H1 (cell line): ENCODE measurements at regions not wholly inside any gene's neighbourhood (a gene's known extent, or its start where the extent isn't known, plus 50 kb on each side); places are given as distances from the start of the nearest gene placed in this dataset.

Source experiments
- CTCF ChIA-PET: fragments of 300-600 bp; sonication (Branson Sonifier 250); formaldehyde crosslinking; loops from one replicate; lab custom pipeline; 2021; ENCODE audit not compliant: partially characterized antibody; lab: Charles Lee
- POLR2A ChIA-PET: fragments of 300-600 bp; sonication (Branson Sonifier 250); formaldehyde crosslinking; loops from one replicate; lab custom pipeline; 2021; ENCODE audit warnings: inconsistent platforms; ENCODE audit not compliant: partially characterized antibody; lab: Charles Lee
- DNase-seq, 2 experiments: peaks; one replicate each; pipeline versions ENCODE4 v3.0.0 to v3.0.0-alpha.2; 2010 to 2022; ENCODE audit warnings: low spot score in 2 of 2, low read depth in 1 of 2, mixed read lengths in 1 of 2
- FAIRE-seq: peaks from 2 replicates; lab custom pipeline; 2011; peaks lifted over from hg19 to GRCh38; lab: Jason Lieb, UNC
- H2AFZ ChIP-seq: 2 replicates; pipeline ENCODE4 v1.8.1; 2012; ENCODE audit warnings: low read length, inconsistent platforms
- H2AK5ac ChIP-seq: 2 replicates; pipeline ENCODE4 v1.6.1; 2013; ENCODE audit warnings: low read depth, low read length
- H2BK120ac ChIP-seq: replicated peaks from 2 replicates; pipeline ENCODE3; 2013; ENCODE audit warnings: low read depth, low read length, inconsistent platforms
- H2BK12ac ChIP-seq: 2 replicates; pipeline ENCODE4 v1.6.1; 2013; ENCODE audit warnings: low read depth, low read length
- H2BK15ac ChIP-seq: 2 replicates; pipeline ENCODE4 v1.6.1; 2013; ENCODE audit warnings: low read length
- H2BK20ac ChIP-seq: 2 replicates; pipeline ENCODE4 v1.6.1; 2013; ENCODE audit warnings: low read length
- H2BK5ac ChIP-seq: 2 replicates; pipeline ENCODE4 v1.6.1; 2013; ENCODE audit warnings: low read depth, low read length
- H3K14ac ChIP-seq: 2 replicates; pipeline ENCODE4 v1.6.1; 2013; ENCODE audit warnings: inconsistent platforms; ENCODE audit not compliant: insufficient read length
- H3K18ac ChIP-seq: 2 replicates; pipeline ENCODE4 v1.6.1; 2013; ENCODE audit warnings: low read length; ENCODE audit errors: extremely low read depth
- H3K23ac ChIP-seq: 2 replicates; pipeline ENCODE4 v1.6.1; 2013; ENCODE audit warnings: inconsistent platforms; ENCODE audit not compliant: insufficient read length
- H3K23me2 ChIP-seq: 2 replicates; pipeline ENCODE4 v1.6.1; 2013; ENCODE audit warnings: low read depth, low read length
- H3K27ac ChIP-seq: 2 replicates; pipeline ENCODE4 v1.6.1; 2011; ENCODE audit warnings: low read depth, low read length, inconsistent platforms
- H3K27me3 ChIP-seq, 4 experiments: replicated peaks in 1 of 4; 1 replicate in 1 of 4; 2 replicates in 3 of 4; pipeline versions ENCODE4 v1.6.1 to v1.8.1; 2011 to 2013; ENCODE audit warnings: low read length in 3 of 4, mild to moderate bottlenecking in 3 of 4, inconsistent platforms in 2 of 4, mixed read lengths in 2 of 4, moderate library complexity in 1 of 4; ENCODE audit not compliant: control insufficient read depth in 3 of 4, insufficient read depth in 3 of 4; ENCODE audit errors: extremely low read depth in 1 of 4
- H3K36me3 ChIP-seq, 4 experiments: 2 replicates each; pipeline versions ENCODE4 v1.6.1 to v1.8.1; 2011 to 2013; ENCODE audit warnings: mild to moderate bottlenecking in 4 of 4, low read length in 3 of 4, moderate library complexity in 2 of 4, control low read depth in 1 of 4, inconsistent platforms in 1 of 4; ENCODE audit not compliant: insufficient read depth in 4 of 4, control insufficient read depth in 2 of 4
- H3K4ac ChIP-seq: replicated peaks from 2 replicates; pipeline ENCODE3; 2013; ENCODE audit warnings: low read length, low read depth, mixed read lengths, inconsistent platforms; ENCODE audit not compliant: insufficient read length
- H3K4me1 ChIP-seq, 4 experiments: replicated peaks in 1 of 4; 1 replicate in 1 of 4; 2 replicates in 3 of 4; pipeline versions ENCODE4 v1.6.1 to v1.8.1; 2011 to 2013; ENCODE audit warnings: low read length in 3 of 4, inconsistent platforms in 2 of 4, mixed read lengths in 1 of 4; ENCODE audit not compliant: insufficient read depth in 4 of 4, control insufficient read depth in 3 of 4
- H3K4me2 ChIP-seq, 2 experiments: 2 replicates each; pipeline versions ENCODE4 v1.6.1 to v1.8.1; 2011 to 2013; ENCODE audit warnings: low read depth in 2 of 2, low read length in 2 of 2, control low read depth in 1 of 2, inconsistent platforms in 1 of 2, mild to moderate bottlenecking in 1 of 2; ENCODE audit not compliant: insufficient read depth in 1 of 2
- H3K4me3 ChIP-seq, 4 experiments: fragments of 200-600, 300-600 bp in 1 of 4; sonication (generic), shearing (Covaris generic), sonication (Bioruptor Twin) in 1 of 4; 2 replicates each; pipeline versions ENCODE4 v1.5.1 to v1.8.1; 2011 to 2016; ENCODE audit warnings: low read length in 4 of 4, low read depth in 3 of 4, control low read depth in 2 of 4, inconsistent platforms in 2 of 4, mild to moderate bottlenecking in 2 of 4, mixed read lengths in 1 of 4, moderate library complexity in 1 of 4; ENCODE audit not compliant: insufficient read depth in 2 of 4; ENCODE audit errors: extremely low read depth in 1 of 4
- H3K56ac ChIP-seq: replicated peaks from 2 replicates; pipeline ENCODE3; 2013; ENCODE audit warnings: low read depth, mild to moderate bottlenecking, mixed read lengths, low read length, inconsistent platforms; ENCODE audit not compliant: insufficient read length
- H3K79me1 ChIP-seq: 2 replicates; pipeline ENCODE4 v1.6.1; 2013; ENCODE audit warnings: low read depth, low read length, control low read depth
- H3K79me2 ChIP-seq, 2 experiments: 2 replicates each; pipeline versions ENCODE4 v1.6.1 to v1.8.1; 2012 to 2013; ENCODE audit warnings: low read length in 2 of 2, mild to moderate bottlenecking in 2 of 2, inconsistent platforms in 1 of 2; ENCODE audit not compliant: insufficient read depth in 2 of 2, control insufficient read depth in 1 of 2
- H3K9ac ChIP-seq, 4 experiments: replicated peaks in 1 of 4; 1 replicate in 1 of 4; 2 replicates in 3 of 4; pipeline versions ENCODE4 v1.6.1 to v1.8.1; 2011 to 2013; ENCODE audit warnings: low read depth in 3 of 4, low read length in 3 of 4, control low read depth in 2 of 4, mild to moderate bottlenecking in 2 of 4, moderate library complexity in 2 of 4, inconsistent platforms in 1 of 4; ENCODE audit errors: extremely low read depth in 1 of 4
- H3K9me3 ChIP-seq, 2 experiments: 2 replicates each; pipeline versions ENCODE4 v1.6.1 to v1.8.1; 2012 to 2013; ENCODE audit warnings: mild to moderate bottlenecking in 2 of 2, moderate library complexity in 2 of 2, control low read depth in 1 of 2, inconsistent platforms in 1 of 2, low read depth in 1 of 2, low read length in 1 of 2, mixed read lengths in 1 of 2; ENCODE audit not compliant: insufficient read depth in 2 of 2
- H4K20me1 ChIP-seq, 2 experiments: replicated peaks in 1 of 2; 2 replicates each; pipeline versions ENCODE3 to v1.8.1; 2011 to 2013; ENCODE audit warnings: inconsistent platforms in 2 of 2, low read length in 2 of 2, mild to moderate bottlenecking in 1 of 2; ENCODE audit not compliant: insufficient read depth in 2 of 2, control insufficient read depth in 1 of 2
- H4K5ac ChIP-seq: 2 replicates; pipeline ENCODE4 v1.6.1; 2013; ENCODE audit warnings: low read length, low read depth, mixed read lengths, inconsistent platforms; ENCODE audit not compliant: insufficient read length
- H4K8ac ChIP-seq: 2 replicates; pipeline ENCODE4 v1.8.0; 2013; ENCODE audit warnings: mild to moderate bottlenecking, moderate library complexity, low read length, inconsistent platforms; ENCODE audit not compliant: insufficient read depth; ENCODE audit errors: extremely low read depth
- H4K91ac ChIP-seq: replicated peaks from 2 replicates; pipeline ENCODE3; 2013; ENCODE audit warnings: low read length, mixed read lengths, inconsistent platforms; ENCODE audit not compliant: insufficient read length
- BRCA1 ChIP-seq: IDR thresholded peaks from 2 replicates; pipeline ENCODE4 v1.6.1; 2012; ENCODE audit warnings: low read depth, low read length, improper control_type of control experiment
- CBX8 ChIP-seq: fragments of 300-800, 300-1000 bp; sonication (generic); IDR thresholded peaks from 2 replicates; pipeline ENCODE4 v1.7.1; 2016; ENCODE audit warnings: low read depth, low read length, borderline replicate concordance
- CTBP2 ChIP-seq: IDR thresholded peaks from 2 replicates; pipeline ENCODE4 v1.7.0; 2011; ENCODE audit warnings: borderline replicate concordance, mild to moderate bottlenecking, moderate library complexity, mixed read lengths, low read length; ENCODE audit not compliant: insufficient read depth, insufficient read length
- EZH2 ChIP-seq: fragments of 200-600 bp; sonication (generic); IDR thresholded peaks from 2 replicates; pipeline ENCODE4 v1.7.1; 2012; ENCODE audit warnings: low read depth, mild to moderate bottlenecking, moderate library complexity, low read length, inconsistent platforms; ENCODE audit not compliant: severe bottlenecking
- JUN ChIP-seq: IDR thresholded peaks from 2 replicates; pipeline ENCODE4 v1.6.1; 2011; ENCODE audit warnings: low read depth, mild to moderate bottlenecking, improper control_type of control experiment, low read length
- KDM4A ChIP-seq: IDR thresholded peaks from one replicate; pipeline ENCODE4 v1.7.1; 2012; ENCODE audit warnings: low read depth, mild to moderate bottlenecking, moderate library complexity, low read length, inconsistent platforms; ENCODE audit not compliant: severe bottlenecking
- MAX ChIP-seq: IDR thresholded peaks from 2 replicates; pipeline ENCODE4 v1.6.1; 2012; ENCODE audit warnings: inconsistent platforms
- NANOG ChIP-seq: IDR thresholded peaks from 2 replicates; pipeline ENCODE4 v1.6.1; 2011; ENCODE audit warnings: low read length, low read depth, mild to moderate bottlenecking, inconsistent platforms; ENCODE audit not compliant: insufficient read depth, poor library complexity, severe bottlenecking
- RAD21 ChIP-seq, 2 experiments: IDR thresholded peaks in 1 of 2; conservative IDR thresholded peaks in 1 of 2; 2 replicates each; pipeline ENCODE4 v1.6.1; 2011; ENCODE audit warnings: low read depth in 2 of 2, low read length in 2 of 2, improper control_type of control experiment in 1 of 2, inconsistent platforms in 1 of 2, mild to moderate bottlenecking in 1 of 2, moderate library complexity in 1 of 2
- SAP30 ChIP-seq: fragments of 300-600 bp; sonication (generic); IDR thresholded peaks from 2 replicates; pipeline ENCODE4 v1.7.1; 2012; ENCODE audit warnings: low read length, moderate library complexity, mild to moderate bottlenecking, inconsistent platforms; ENCODE audit not compliant: insufficient read depth, insufficient replicate concordance
- SP1 ChIP-seq: IDR thresholded peaks from 2 replicates; pipeline ENCODE4 v1.6.1; 2011; ENCODE audit warnings: low read depth, low read length
- SP2 ChIP-seq: IDR thresholded peaks from 2 replicates; pipeline ENCODE4 v1.6.1; 2012; ENCODE audit warnings: mild to moderate bottlenecking, low read length, inconsistent platforms
- TBP ChIP-seq: IDR thresholded peaks from 2 replicates; pipeline ENCODE4 v1.6.1; 2011; ENCODE audit warnings: low read depth, low read length, improper control_type of control experiment
- TCF12 ChIP-seq: IDR thresholded peaks from 2 replicates; pipeline ENCODE4 v1.6.1; 2011; ENCODE audit warnings: low read depth, mild to moderate bottlenecking, low read length
- YY1 ChIP-seq: IDR thresholded peaks from 2 replicates; pipeline ENCODE4 v1.6.1; 2011; ENCODE audit warnings: low read depth, mild to moderate bottlenecking, low read length
- WGBS, 2 experiments: shearing (Covaris generic) in 1 of 2; methylation state at CpG; one replicate each; pipeline versions ENCODE4 v1.1.6 to v1.1.7; 2013 to 2015; ENCODE audit warnings: low lambda C conversion rate in 2 of 2, mixed read lengths in 2 of 2, inconsistent platforms in 1 of 2, low coverage in 1 of 2, missing lambda C conversion rate in 1 of 2; ENCODE audit not compliant: insufficient replicate concordance in 2 of 2, insufficient coverage in 1 of 2, insufficient read length in 1 of 2; ENCODE audit errors: extremely low coverage in 1 of 2, missing lambda C conversion rate in 1 of 2; 5-methylcytosine and 5-hydroxymethylcytosine counted together

GRCh38 chr7:119640326-119640725 is 632.6 kb upstream of the KCND2 start:
- Histone ChIP-seq H3K79me2 (no peaks in the 10 kb centered on the region), H3K4me1 (no peaks in the 10 kb centered on the region), H4K91ac (no peak overlapping the region), H3K36me3 (no peaks in the 10 kb centered on the region), H2BK5ac (no peak overlapping the region), H3K23me2 (no peaks in the 10 kb centered on the region; the same call in 1 of the 2 replicates), H3K4me2 (no peak overlapping the region), H3K23ac (no peak overlapping the region), H2AFZ (no peak overlapping the region), H4K5ac (no peak overlapping the region), H3K79me1 (no peaks in the 10 kb centered on the region), H2BK20ac (no peak overlapping the region), H3K9me3 (no peaks in the 10 kb centered on the region), H3K4me3 (no peak overlapping the region), H2AK5ac (no peak overlapping the region), H2BK15ac (no peak overlapping the region), H4K20me1 (no peaks in the 10 kb centered on the region), H2BK120ac (no peak overlapping the region), H3K9ac (no peak overlapping the region), H3K27ac (no peak overlapping the region), H4K8ac (no peak overlapping the region), H2BK12ac (no peak overlapping the region), H3K18ac (no peak overlapping the region), H3K14ac (no peak overlapping the region), H3K56ac (no peak overlapping the region), H3K4ac (no peak overlapping the region), H3K27me3 (no peaks in the 10 kb centered on the region)
- 87% methylated on average over 4 of the region's 4 CpGs; no CpG with 5 or more reads in 1 of the 2 experiments for WGBS, 2 experiments
- POLR2A ChIA-PET = no interaction called here
- FAIRE-seq = no peak
- CTCF ChIA-PET = no interaction called here
- DNase-seq = no peak
- TF ChIP-seq TCF12 (no peak), CTBP2 (no peak), TBP (no peak), RAD21 (IDR thresholded peaks at IDR 0.05 in 1 of 2, conservative IDR thresholded peaks at IDR 0.05 in 1 of 2; ENCODE audit: low read depth in 2 of 2, low read length in 2 of 2) (no peak), SAP30 (no peak), CBX8 (no peak), MAX (no peak), SP1 (no peak), SP2 (no peak), NANOG (no peak), EZH2 (no peak), KDM4A (no peak), JUN (no peak), BRCA1 (no peak), YY1 (no peak)
